ENCODE measurements at regions not wholly inside any gene's neighbourhood (a gene's known extent, or its start where the extent isn't known, plus 50 kb on each side); places are given as distances from the start of the nearest gene placed in this dataset.
"Not testable (repeated sequence)": the region's sequence is repeated elsewhere in the genome, so short reads cannot be mapped to it uniquely, and the experiment has no call there.

- in situ Hi-C loops (cut with HindIII; ENCODE audit: low sequenced_read_pairs): not testable (repeated sequence)
These were observed 58.9 kb downstream of the GOLGA6L7 start for GRCh38 chr15:28789401-28790114.

DNA sequence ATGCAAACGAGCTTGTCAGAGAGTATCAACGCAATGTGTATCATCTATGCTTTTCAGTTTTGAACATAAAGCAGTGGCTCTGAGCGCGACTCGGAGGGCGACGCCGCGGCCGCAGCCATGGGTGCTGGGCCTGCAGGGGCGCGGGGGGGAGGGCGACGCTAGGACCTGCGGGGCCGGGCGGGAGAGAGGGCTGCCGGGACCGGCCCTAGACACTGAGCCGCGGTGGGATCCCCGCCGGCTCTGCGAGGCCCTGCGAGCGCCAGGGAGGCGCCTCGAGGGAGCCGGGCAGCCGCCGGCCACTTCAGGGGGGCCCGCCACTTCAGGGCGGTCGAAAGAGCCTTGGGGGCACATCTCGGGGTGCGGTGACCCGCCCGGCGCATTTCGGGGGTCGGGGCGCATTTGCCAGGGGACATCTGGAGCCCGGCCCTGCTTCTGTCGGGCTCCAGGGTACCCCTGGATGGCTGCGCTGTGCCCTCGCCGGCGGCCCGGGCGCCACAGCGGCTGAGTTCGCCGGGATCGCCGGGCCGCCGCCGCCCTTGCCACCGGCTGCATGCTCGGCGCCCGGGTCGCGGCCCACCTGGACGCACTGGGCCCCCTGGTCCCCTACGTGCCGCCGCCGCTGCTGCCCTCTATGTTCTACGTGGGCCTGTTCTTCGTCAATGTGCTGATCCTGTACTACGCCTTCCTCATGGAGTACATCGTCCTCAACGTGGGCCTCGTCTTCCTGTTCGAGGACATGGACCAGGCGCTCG is 59.6 kb downstream of the GOLGA6L7 start:
- in situ Hi-C loops (cut with HindIII; ENCODE audit: low sequenced_read_pairs); H3K4me3 ChIP-seq (ENCODE audit: low read depth, low read length); DNase-seq (ENCODE audit: low read depth, low spot score): not testable (repeated sequence)

More at GRCh38 chr15:28789401-28790114, 58.9 kb downstream of the GOLGA6L7 start:
- not testable (repeated sequence) for H3K4me3 ChIP-seq (ENCODE audit: low read depth, low read length); DNase-seq (ENCODE audit: low read depth, low spot score)
- TF ChIP-seq CTCF (IDR thresholded peaks at IDR 0.05; ENCODE audit: low read depth, low read length): peak; percentile 22

GRCh38 chr15:28788176-28788575 is 60.3 kb downstream of the GOLGA6L7 start:
- DNase-seq (ENCODE audit: low read depth, low spot score); H3K4me3 ChIP-seq (ENCODE audit: low read depth, low read length); in situ Hi-C loops (cut with HindIII; ENCODE audit: low sequenced_read_pairs): not testable (repeated sequence)

DNA sequence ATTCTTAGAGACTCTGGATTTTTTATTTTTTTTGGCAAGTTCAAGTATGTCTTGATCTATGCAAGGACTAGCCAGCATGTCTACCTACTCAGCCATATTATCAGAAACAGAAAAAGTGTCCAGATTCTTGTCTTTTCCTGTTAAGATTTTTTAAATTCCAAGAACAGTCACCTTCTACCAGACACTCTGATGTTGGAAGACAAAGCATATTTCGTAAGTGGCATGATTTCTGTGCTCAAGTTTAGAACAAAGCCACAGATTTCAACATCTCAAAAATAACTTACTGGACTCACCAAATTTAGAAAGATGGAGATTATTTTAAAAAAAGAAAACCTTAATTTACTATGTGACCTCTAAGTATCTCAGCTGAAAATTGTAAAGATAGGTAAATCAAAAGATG is 61.9 kb downstream of the GOLGA6L7 start:
- in situ Hi-C loops (cut with HindIII; ENCODE audit: low sequenced_read_pairs): no loop called here
- TF ChIP-seq CTCF (IDR thresholded peaks at IDR 0.05; ENCODE audit: low read depth, low read length): no peak
- DNase-seq (ENCODE audit: low read depth, low spot score): no peak
- no peak overlapping the region for H3K4me3 ChIP-seq (ENCODE audit: low read depth, low read length)

DNA sequence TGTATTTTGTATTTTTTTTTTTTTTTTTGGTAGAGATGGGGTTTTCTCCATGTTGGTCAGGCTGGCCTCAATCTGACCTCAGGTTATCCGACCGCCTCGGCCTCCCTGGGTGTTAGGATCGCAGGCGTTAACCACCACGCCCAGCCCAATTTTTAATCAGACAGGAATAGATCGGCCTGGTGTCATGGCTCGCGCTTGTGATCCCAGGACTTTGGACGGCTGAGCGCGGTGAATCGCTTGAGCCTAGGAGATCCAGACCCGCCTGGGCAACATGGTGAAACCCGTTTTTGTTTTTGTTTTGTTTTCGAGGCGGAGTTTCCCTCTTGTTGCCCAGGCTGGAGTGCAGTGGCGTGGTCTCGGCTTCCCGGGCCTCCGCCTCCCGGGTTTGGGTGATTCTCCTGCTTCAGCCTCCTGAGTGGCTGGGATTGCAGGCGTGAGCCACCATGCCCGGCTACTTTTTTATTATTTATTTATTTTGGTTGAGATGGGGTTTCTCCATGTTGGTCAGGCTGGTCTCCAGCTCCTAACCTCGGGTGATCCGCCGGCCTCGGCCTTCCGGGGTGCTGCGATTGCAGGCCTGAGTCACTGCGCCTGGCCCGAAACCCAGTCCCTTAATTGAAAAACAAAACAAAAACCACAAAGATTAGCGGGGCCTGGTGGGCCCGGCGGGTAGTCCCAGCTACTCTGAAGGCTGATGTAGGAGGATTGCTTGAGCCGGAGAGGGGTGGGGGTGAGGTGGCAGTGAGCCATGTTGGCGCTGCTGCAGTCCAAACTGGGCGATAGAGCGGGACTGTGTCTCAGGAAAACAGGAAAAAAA is 63.9 kb downstream of the GOLGA6L7 start:
- in situ Hi-C loops (cut with HindIII; ENCODE audit: low sequenced_read_pairs); H3K4me3 ChIP-seq (ENCODE audit: low read depth, low read length); DNase-seq (ENCODE audit: low read depth, low spot score): not testable (repeated sequence)

DNA sequence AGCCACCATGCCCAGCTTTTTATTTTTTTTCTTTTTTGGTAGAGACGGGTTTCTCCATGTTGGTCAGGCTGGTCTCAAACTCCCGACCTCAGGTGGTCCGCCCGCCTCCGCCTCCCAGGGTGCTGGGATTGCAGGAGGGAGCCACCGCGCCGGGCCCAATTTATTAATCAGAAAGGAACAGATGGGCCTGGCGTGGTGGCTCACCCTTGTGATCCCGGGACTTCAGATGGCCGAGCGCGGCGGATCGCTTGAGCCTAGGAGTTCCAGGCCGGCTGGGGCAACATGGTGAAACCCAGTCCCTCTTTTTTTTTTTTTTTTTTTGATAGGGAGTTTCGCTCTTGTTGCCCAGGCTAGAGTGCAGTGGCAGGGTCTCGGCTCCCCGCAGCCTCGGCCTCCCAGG is 64.6 kb downstream of the GOLGA6L7 start:
- no peak for TF ChIP-seq CTCF (IDR thresholded peaks at IDR 0.05; ENCODE audit: low read depth, low read length)
- in situ Hi-C loops (cut with HindIII; ENCODE audit: low sequenced_read_pairs): no loop called here
- DNase-seq (ENCODE audit: low read depth, low spot score): no peak
- H3K4me3 ChIP-seq (ENCODE audit: low read depth, low read length): no peak overlapping the region

DNA sequence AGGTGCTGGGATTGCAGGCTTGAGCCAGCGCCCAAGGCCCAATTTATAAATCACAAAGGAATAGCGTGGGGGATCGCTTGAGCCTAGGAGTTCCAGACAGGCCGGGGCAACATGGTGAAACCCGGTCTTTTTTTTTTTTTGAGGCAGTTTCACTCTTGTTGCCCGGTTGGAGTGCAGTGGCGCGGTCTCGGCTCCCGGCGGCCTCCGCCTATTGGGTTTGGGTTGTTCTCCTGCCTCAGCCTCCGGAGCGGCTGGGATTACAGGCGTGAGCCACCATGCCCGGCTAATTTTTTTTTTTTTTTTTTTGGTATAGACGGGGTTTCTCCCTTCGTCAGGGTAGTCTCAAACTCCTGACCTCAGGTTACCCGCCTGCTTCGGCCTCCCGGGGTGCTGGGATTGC is 65.0 kb downstream of the GOLGA6L7 start:
- no peak overlapping the region for H3K4me3 ChIP-seq (ENCODE audit: low read depth, low read length)
- TF ChIP-seq CTCF (IDR thresholded peaks at IDR 0.05; ENCODE audit: low read depth, low read length): no peak
- in situ Hi-C loops (cut with HindIII; ENCODE audit: low sequenced_read_pairs): no loop called here
- no peak for DNase-seq (ENCODE audit: low read depth, low spot score)

- H3K4me3 ChIP-seq (ENCODE audit: low read depth, low read length); DNase-seq (ENCODE audit: low read depth, low spot score); in situ Hi-C loops (cut with HindIII; ENCODE audit: low sequenced_read_pairs): not testable (repeated sequence)
These were observed 66.2 kb upstream of the GOLGA8M start for GRCh38 chr15:28778397-28778796.

DNA sequence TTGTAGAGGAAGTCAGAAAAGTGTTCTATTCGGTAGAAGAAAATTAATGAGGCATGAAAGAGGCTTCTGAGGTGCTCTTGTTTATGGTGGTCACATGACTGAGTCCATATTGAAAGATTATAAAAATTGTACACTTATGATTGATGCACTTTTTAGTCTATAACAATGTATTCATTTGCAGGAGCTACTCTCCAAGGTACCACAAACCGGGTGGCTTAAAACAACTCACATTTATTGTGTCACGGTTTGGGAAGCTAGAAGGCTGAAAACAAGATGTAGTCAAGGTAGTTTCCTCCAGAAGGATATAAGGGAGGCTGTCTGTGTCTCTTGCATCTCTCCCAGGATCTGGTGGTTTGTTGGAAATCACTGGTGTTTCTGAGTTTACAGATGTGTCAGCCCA is 60.6 kb upstream of the GOLGA8M start:
- in situ Hi-C loops (cut with HindIII; ENCODE audit: low sequenced_read_pairs); H3K4me3 ChIP-seq (ENCODE audit: low read depth, low read length); DNase-seq (ENCODE audit: low read depth, low spot score): not testable (repeated sequence)

All from astrocyte of the spinal cord (primary cell).